ENCODE measurements at regions not wholly inside any gene's neighbourhood (a gene's known extent, or its start where the extent isn't known, plus 50 kb on each side); places are given as distances from the start of the nearest gene placed in this dataset.

GRCh38 chr11:100629671-100630070 is 57.4 kb upstream of the ARHGAP42 start:
- TF ChIP-seq CTCF (conservative IDR thresholded peaks at IDR 0.05; ENCODE audit: low read depth, low read length) (no peak), EZH2 (IDR thresholded peaks at IDR 0.05; ENCODE audit: borderline replicate concordance, low read depth, low read length, poor library complexity, severe bottlenecking) (no peak)

All from A673 (cell line).